ENCODE measurements at regions not wholly inside any gene's neighbourhood (a gene's known extent, or its start where the extent isn't known, plus 50 kb on each side); places are given as distances from the start of the nearest gene placed in this dataset.

DNA sequence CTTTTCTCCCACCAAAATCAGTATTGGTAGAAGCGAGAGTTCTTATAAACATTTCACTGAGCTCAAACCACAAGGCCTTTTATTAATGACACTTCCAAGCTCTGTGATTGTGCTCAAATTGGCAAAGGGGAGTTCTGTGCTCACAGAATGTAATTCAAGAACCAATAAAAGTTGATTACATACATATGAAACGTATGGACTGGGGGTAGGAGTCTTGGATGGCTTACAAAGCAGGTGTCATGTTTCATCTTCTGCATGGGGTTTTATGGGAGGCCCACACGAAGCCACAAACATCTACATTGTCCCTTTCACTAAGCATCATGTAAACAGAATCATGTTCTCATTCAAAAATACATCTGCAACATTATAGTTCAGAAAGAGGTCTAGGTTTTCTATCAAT is 828.3 kb downstream of the VRK1 start:
- no peak for TF ChIP-seq ZNF891 (CRISPR knock-in tag; IDR thresholded peaks at IDR 0.05)
- no peak for TF ChIP-seq ZNF790 (CRISPR knock-in tag; IDR thresholded peaks at IDR 0.05; ENCODE audit: borderline replicate concordance)
- CTCF ChIA-PET (ENCODE audit: low intra/inter-chr PET ratio, low total read pairs) = no interaction called here
- H3K4me1 ChIP-seq (ENCODE audit: insufficient read depth, low read length) = no peaks in the 10 kb centered on the region
- no peak for FAIRE-seq
- no peaks in the 10 kb centered on the region for H3K27me3 ChIP-seq (ENCODE audit: control insufficient read depth in 1 of 2, insufficient read depth in 2 of 2, low read length in 2 of 2)
- no peaks in the 10 kb centered on the region for H3K79me2 ChIP-seq (ENCODE audit: insufficient read depth, low read length)
- POLR2A ChIA-PET = no interaction called here
- BruUV-seq (replicated peaks) = no TSS peak
- intact Hi-C loops (cut with micrococcal nuclease; ENCODE audit: unreplicated experiment) = no loop called here
- in situ Hi-C loops (cut with HindIII; ENCODE audit: extremely low pct_ligation_motif_present, low pct_unique_long_range_greater_than_20kb) = no loop called here
- H3K9ac ChIP-seq (ENCODE audit: insufficient read depth, low read depth, low read length) = no peak overlapping the region
- H4K20me1 ChIP-seq (ENCODE audit: insufficient read depth, low read length) = no peaks in the 10 kb centered on the region
- no peak overlapping the region for H3K4me2 ChIP-seq (ENCODE audit: low read depth, low read length)
- ATAC-seq = no peak
- no peaks in the 10 kb centered on the region for H3K36me3 ChIP-seq (replicated peaks in 1 of 2; ENCODE audit: control insufficient read depth in 1 of 2, insufficient read depth in 2 of 2, low read length in 2 of 2)
- DNase-seq (ENCODE audit: low spot score) = no peak
- peaks cover 76% of the 10 kb centered on the region for H3K9me3 ChIP-seq (ENCODE audit: low read length)
- H2AFZ ChIP-seq (ENCODE audit: low read length) = no peak overlapping the region
- H3K4me3 ChIP-seq (replicated peaks in 1 of 3; ENCODE audit: insufficient read depth in 1 of 3, low read depth in 2 of 3, low read length in 3 of 3) = no peak overlapping the region
- H3K27ac ChIP-seq (ENCODE audit: extremely low read length, insufficient read depth, low read length) = no peak overlapping the region
- WGBS (ENCODE audit: low lambda C conversion rate) = 2% methylated on average over 3 of the region's 3 CpGs

DNA sequence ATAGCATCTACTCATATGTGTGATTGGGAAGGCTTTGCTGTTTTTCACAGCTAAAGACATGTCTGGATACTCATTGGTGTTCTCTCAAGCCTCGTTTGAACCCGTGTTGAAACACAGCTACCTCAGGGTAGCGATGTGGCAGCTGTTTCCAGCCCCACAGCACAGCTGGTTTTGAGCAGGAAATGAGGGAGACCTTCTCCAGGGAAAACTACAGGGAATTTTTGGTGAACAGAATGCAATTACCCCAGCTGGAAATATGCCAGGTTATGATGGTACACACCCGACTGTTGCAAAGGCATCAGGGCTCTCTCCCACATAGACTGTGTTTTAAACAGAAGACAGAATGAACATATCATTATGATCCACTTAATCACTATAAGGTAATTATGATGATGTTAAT is 828.9 kb downstream of the VRK1 start:
- H3K27ac ChIP-seq (ENCODE audit: extremely low read length, insufficient read depth, low read length) = no peak overlapping the region
- FAIRE-seq (no peak), DNase-seq (ENCODE audit: low spot score) (no peak), ATAC-seq (no peak)
- in situ Hi-C loops (cut with HindIII; ENCODE audit: extremely low pct_ligation_motif_present, low pct_unique_long_range_greater_than_20kb) (no loop called here), intact Hi-C loops (cut with micrococcal nuclease; ENCODE audit: unreplicated experiment) (no loop called here)
- no peaks in the 10 kb centered on the region for H3K4me1 ChIP-seq (ENCODE audit: insufficient read depth, low read length)
- H3K27me3 ChIP-seq (ENCODE audit: control insufficient read depth in 1 of 2, insufficient read depth in 2 of 2, low read length in 2 of 2) = no peaks in the 10 kb centered on the region
- H4K20me1 ChIP-seq (ENCODE audit: insufficient read depth, low read length) = no peaks in the 10 kb centered on the region
- H2AFZ ChIP-seq (ENCODE audit: low read length) = no peak overlapping the region
- 6% methylated on average over 4 of the region's 4 CpGs for WGBS (ENCODE audit: low lambda C conversion rate)
- no TSS peak for BruUV-seq (replicated peaks)
- H3K36me3 ChIP-seq (replicated peaks in 1 of 2; ENCODE audit: control insufficient read depth in 1 of 2, insufficient read depth in 2 of 2, low read length in 2 of 2) = no peaks in the 10 kb centered on the region
- ChIA-PET CTCF (ENCODE audit: low intra/inter-chr PET ratio, low total read pairs) (no interaction called here), POLR2A (no interaction called here)
- H3K79me2 ChIP-seq (ENCODE audit: insufficient read depth, low read length) = no peaks in the 10 kb centered on the region
- H3K4me2 ChIP-seq (ENCODE audit: low read depth, low read length) = no peak overlapping the region
- H3K9ac ChIP-seq (ENCODE audit: insufficient read depth, low read depth, low read length) = no peak overlapping the region
- TF ChIP-seq, protein P1, sequence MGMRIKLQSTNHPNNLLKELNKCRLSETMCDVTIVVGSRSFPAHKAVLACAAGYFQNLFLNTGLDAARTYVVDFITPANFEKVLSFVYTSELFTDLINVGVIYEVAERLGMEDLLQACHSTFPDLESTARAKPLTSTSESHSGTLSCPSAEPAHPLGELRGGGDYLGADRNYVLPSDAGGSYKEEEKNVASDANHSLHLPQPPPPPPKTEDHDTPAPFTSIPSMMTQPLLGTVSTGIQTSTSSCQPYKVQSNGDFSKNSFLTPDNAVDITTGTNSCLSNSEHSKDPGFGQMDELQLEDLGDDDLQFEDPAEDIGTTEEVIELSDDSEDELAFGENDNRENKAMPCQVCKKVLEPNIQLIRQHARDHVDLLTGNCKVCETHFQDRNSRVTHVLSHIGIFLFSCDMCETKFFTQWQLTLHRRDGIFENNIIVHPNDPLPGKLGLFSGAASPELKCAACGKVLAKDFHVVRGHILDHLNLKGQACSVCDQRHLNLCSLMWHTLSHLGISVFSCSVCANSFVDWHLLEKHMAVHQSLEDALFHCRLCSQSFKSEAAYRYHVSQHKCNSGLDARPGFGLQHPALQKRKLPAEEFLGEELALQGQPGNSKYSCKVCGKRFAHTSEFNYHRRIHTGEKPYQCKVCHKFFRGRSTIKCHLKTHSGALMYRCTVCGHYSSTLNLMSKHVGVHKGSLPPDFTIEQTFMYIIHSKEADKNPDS (CRISPR knock-in tag; IDR thresholded peaks at IDR 0.05) = no peak
- TF ChIP-seq ZNF235 (CRISPR knock-in tag; IDR thresholded peaks at IDR 0.05; ENCODE audit: borderline replicate concordance) = no peak
- TF ChIP-seq HHEX (CRISPR knock-in tag; IDR thresholded peaks at IDR 0.05) = no peak
- TF ChIP-seq, protein P2, sequence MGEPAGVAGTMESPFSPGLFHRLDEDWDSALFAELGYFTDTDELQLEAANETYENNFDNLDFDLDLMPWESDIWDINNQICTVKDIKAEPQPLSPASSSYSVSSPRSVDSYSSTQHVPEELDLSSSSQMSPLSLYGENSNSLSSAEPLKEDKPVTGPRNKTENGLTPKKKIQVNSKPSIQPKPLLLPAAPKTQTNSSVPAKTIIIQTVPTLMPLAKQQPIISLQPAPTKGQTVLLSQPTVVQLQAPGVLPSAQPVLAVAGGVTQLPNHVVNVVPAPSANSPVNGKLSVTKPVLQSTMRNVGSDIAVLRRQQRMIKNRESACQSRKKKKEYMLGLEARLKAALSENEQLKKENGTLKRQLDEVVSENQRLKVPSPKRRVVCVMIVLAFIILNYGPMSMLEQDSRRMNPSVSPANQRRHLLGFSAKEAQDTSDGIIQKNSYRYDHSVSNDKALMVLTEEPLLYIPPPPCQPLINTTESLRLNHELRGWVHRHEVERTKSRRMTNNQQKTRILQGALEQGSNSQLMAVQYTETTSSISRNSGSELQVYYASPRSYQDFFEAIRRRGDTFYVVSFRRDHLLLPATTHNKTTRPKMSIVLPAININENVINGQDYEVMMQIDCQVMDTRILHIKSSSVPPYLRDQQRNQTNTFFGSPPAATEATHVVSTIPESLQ (CRISPR knock-in tag; conservative IDR thresholded peaks at IDR 0.05) = no peak
- TF ChIP-seq, protein P3, sequence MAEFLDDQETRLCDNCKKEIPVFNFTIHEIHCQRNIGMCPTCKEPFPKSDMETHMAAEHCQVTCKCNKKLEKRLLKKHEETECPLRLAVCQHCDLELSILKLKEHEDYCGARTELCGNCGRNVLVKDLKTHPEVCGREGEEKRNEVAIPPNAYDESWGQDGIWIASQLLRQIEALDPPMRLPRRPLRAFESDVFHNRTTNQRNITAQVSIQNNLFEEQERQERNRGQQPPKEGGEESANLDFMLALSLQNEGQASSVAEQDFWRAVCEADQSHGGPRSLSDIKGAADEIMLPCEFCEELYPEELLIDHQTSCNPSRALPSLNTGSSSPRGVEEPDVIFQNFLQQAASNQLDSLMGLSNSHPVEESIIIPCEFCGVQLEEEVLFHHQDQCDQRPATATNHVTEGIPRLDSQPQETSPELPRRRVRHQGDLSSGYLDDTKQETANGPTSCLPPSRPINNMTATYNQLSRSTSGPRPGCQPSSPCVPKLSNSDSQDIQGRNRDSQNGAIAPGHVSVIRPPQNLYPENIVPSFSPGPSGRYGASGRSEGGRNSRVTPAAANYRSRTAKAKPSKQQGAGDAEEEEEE (CRISPR knock-in tag; IDR thresholded peaks at IDR 0.05; ENCODE audit: borderline replicate concordance) = no peak
- TF ChIP-seq, protein P4, sequence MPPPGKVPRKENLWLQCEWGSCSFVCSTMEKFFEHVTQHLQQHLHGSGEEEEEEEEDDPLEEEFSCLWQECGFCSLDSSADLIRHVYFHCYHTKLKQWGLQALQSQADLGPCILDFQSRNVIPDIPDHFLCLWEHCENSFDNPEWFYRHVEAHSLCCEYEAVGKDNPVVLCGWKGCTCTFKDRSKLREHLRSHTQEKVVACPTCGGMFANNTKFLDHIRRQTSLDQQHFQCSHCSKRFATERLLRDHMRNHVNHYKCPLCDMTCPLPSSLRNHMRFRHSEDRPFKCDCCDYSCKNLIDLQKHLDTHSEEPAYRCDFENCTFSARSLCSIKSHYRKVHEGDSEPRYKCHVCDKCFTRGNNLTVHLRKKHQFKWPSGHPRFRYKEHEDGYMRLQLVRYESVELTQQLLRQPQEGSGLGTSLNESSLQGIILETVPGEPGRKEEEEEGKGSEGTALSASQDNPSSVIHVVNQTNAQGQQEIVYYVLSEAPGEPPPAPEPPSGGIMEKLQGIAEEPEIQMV (CRISPR knock-in tag; IDR thresholded peaks at IDR 0.05; ENCODE audit: low read depth) = no peak
- no peak for TF ChIP-seq TEAD3 (CRISPR knock-in tag; optimal IDR thresholded peaks at IDR 0.05; ENCODE audit: borderline replicate concordance)
- no peak for TF ChIP-seq MTA3 (CRISPR knock-in tag; IDR thresholded peaks at IDR 0.05)
- no peak for TF ChIP-seq SP4 (CRISPR knock-in tag; IDR thresholded peaks at IDR 0.05)
- peaks cover 76% of the 10 kb centered on the region for H3K9me3 ChIP-seq (ENCODE audit: low read length)
- H3K4me3 ChIP-seq (replicated peaks in 1 of 3; ENCODE audit: insufficient read depth in 1 of 3, low read depth in 2 of 3, low read length in 3 of 3) = no peak overlapping the region

Measured in HepG2 (cell line).